GM12878 (cell line): ENCODE measurements at regions not wholly inside any gene's neighbourhood (a gene's known extent, or its start where the extent isn't known, plus 50 kb on each side); places are given as distances from the start of the nearest gene placed in this dataset.

Source experiments
- CHD2 ChIP-seq: IDR thresholded peaks from 2 replicates; pipeline ENCODE4 v1.6.1; 2011; ENCODE audit warnings: low read depth, low read length, improper control_type of control experiment, borderline replicate concordance
- MXI1 ChIP-seq: fragments of 150-350 bp; IDR thresholded peaks from 2 replicates; pipeline ENCODE4 v1.6.1; 2011; ENCODE audit warnings: low read depth, mild to moderate bottlenecking, inconsistent platforms, low read length, improper control_type of control experiment
- YY1 ChIP-seq: IDR thresholded peaks from 2 replicates; pipeline ENCODE4 v1.6.1; 2011; ENCODE audit warnings: low read depth, mild to moderate bottlenecking, low read length
- TF ChIP-seq, protein P1 (sequence below), 3 experiments: IDR thresholded peaks in 2 of 3; conservative IDR thresholded peaks in 1 of 3; 2 replicates each; pipeline ENCODE4 v1.5.1; 2011; ENCODE audit warnings: low read depth in 3 of 3, low read length in 3 of 3, mild to moderate bottlenecking in 3 of 3, control low read depth in 2 of 3, moderate library complexity in 2 of 3, inconsistent platforms in 1 of 3, mixed read lengths in 1 of 3; ENCODE audit not compliant: control insufficient read depth in 2 of 3, insufficient read depth in 1 of 3; ENCODE audit errors: extremely low read depth in 1 of 3
- TF ChIP-seq, protein P2 (sequence below): IDR thresholded peaks from 2 replicates; pipeline ENCODE4 v1.6.1; 2012; ENCODE audit warnings: low read depth, low read length, improper control_type of control experiment

DNA sequence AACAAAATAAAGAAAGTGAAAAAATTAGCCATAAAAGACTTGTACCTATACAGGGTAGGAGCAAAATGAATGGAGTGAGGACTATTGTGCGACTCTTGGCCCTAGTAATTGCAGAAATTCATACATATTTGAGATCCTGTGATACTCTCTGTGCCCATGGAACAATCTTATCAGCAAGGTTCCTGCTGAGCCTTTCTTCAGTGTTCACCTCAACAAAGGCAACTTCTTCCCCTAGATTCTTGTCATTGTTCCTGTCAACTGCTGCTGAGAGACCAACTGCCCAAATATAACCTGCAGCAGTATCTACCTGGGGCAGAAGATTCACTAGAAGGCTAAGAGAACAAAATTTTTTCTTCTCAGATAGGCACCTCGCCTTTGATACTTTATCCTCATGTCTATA, 187.4 kb downstream of the NEBL start:
- TF ChIP-seq YY1: no peak
- no peak for TF ChIP-seq CHD2
- TF ChIP-seq, protein P1, sequence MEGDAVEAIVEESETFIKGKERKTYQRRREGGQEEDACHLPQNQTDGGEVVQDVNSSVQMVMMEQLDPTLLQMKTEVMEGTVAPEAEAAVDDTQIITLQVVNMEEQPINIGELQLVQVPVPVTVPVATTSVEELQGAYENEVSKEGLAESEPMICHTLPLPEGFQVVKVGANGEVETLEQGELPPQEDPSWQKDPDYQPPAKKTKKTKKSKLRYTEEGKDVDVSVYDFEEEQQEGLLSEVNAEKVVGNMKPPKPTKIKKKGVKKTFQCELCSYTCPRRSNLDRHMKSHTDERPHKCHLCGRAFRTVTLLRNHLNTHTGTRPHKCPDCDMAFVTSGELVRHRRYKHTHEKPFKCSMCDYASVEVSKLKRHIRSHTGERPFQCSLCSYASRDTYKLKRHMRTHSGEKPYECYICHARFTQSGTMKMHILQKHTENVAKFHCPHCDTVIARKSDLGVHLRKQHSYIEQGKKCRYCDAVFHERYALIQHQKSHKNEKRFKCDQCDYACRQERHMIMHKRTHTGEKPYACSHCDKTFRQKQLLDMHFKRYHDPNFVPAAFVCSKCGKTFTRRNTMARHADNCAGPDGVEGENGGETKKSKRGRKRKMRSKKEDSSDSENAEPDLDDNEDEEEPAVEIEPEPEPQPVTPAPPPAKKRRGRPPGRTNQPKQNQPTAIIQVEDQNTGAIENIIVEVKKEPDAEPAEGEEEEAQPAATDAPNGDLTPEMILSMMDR (IDR thresholded peaks at IDR 0.05 in 2 of 3, conservative IDR thresholded peaks at IDR 0.05 in 1 of 3; ENCODE audit: control insufficient read depth in 2 of 3, extremely low read depth in 1 of 3, insufficient read depth in 1 of 3, low read depth in 3 of 3, low read length in 3 of 3): no peak
- TF ChIP-seq, protein P2, sequence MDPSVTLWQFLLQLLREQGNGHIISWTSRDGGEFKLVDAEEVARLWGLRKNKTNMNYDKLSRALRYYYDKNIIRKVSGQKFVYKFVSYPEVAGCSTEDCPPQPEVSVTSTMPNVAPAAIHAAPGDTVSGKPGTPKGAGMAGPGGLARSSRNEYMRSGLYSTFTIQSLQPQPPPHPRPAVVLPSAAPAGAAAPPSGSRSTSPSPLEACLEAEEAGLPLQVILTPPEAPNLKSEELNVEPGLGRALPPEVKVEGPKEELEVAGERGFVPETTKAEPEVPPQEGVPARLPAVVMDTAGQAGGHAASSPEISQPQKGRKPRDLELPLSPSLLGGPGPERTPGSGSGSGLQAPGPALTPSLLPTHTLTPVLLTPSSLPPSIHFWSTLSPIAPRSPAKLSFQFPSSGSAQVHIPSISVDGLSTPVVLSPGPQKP: no peak
- TF ChIP-seq MXI1: no peak
